ENCODE measurements at regions not wholly inside any gene's neighbourhood (a gene's known extent, or its start where the extent isn't known, plus 50 kb on each side); places are given as distances from the start of the nearest gene placed in this dataset.

- H2BK15ac ChIP-seq (ENCODE audit: low read depth, low read length) = no peak overlapping the region
- H3K27me3 ChIP-seq (ENCODE audit: insufficient read depth, low read length) = no peaks in the 10 kb centered on the region
- no peak overlapping the region for H2BK12ac ChIP-seq (ENCODE audit: insufficient read length, low read depth, low read length)
- H4K20me1 ChIP-seq (ENCODE audit: control insufficient read depth, insufficient read depth, insufficient read length) = no peaks in the 10 kb centered on the region
- H3K18ac ChIP-seq (ENCODE audit: insufficient read length, low read depth, low read length) = no peak overlapping the region
- Mint-ChIP-seq H3K4me3 (no peak overlapping the region), H3K9me3 (peaks cover 0 to 2% of the 10 kb centered on the region in 2 experiments; a peak in 1 of 5 replicates), H3K27me3 (ENCODE audit: low read depth) (no peaks in the 10 kb centered on the region), H3K36me3 (ENCODE audit: insufficient read depth in 1 of 3, low read depth in 3 of 3) (no peaks in the 10 kb centered on the region), H3K4me1 (peaks cover 0 to 5% of the 10 kb centered on the region in 2 experiments; a peak in 1 of 4 replicates), H3K27ac (no peak overlapping the region)
- H4K8ac ChIP-seq (replicated peaks; ENCODE audit: insufficient read length, low read depth, low read length) = no peak overlapping the region
- no peaks in the 10 kb centered on the region for H3K4me1 ChIP-seq (ENCODE audit: insufficient read depth, low read length)
- no peak overlapping the region for H3K4me2 ChIP-seq (ENCODE audit: insufficient read depth, insufficient read length, low read length)
- DNase-seq = no peak
- H3K27ac ChIP-seq (ENCODE audit: insufficient read length, low read depth, low read length) = no peak overlapping the region
- no peak overlapping the region for H3K56ac ChIP-seq (ENCODE audit: insufficient read length, low read depth, low read length)
- H3K79me2 ChIP-seq (ENCODE audit: insufficient read depth, low read length) = no peaks in the 10 kb centered on the region
- H3K23me2 ChIP-seq (ENCODE audit: insufficient read length, low read depth, low read length, poor library complexity, severe bottlenecking) = no peaks in the 10 kb centered on the region
- no peak overlapping the region for H3K9ac ChIP-seq (ENCODE audit: extremely low read depth, insufficient read length, low read length)
- H3K14ac ChIP-seq (ENCODE audit: insufficient read depth, low read length) = no peak overlapping the region
- H2BK120ac ChIP-seq (ENCODE audit: low read depth, low read length, poor library complexity, severe bottlenecking) = no peak overlapping the region
- no peaks in the 10 kb centered on the region for H3K9me3 ChIP-seq (ENCODE audit: control insufficient read depth, low read depth, low read length)
- H3K79me1 ChIP-seq (ENCODE audit: insufficient read depth, low read depth, low read length, poor library complexity, severe bottlenecking) = no peaks in the 10 kb centered on the region
- no peak overlapping the region for H3K4ac ChIP-seq (ENCODE audit: low read depth, low read length)
- H2AK5ac ChIP-seq (ENCODE audit: insufficient read length, low read length) = no peak overlapping the region
- no peak overlapping the region for H4K5ac ChIP-seq (ENCODE audit: insufficient read length, low read depth, low read length)
- H2BK20ac ChIP-seq (ENCODE audit: low read depth, low read length, poor library complexity, severe bottlenecking) = no peak overlapping the region
- TF ChIP-seq CTCF (conservative IDR thresholded peaks at IDR 0.05) = no peak
- H2BK5ac ChIP-seq (ENCODE audit: insufficient read length, low read length) = no peak overlapping the region
- H2AFZ ChIP-seq (ENCODE audit: low read length) = no peak overlapping the region
- H3T11ph ChIP-seq (ENCODE audit: low read length) = no peak overlapping the region
- H4K91ac ChIP-seq (ENCODE audit: insufficient read length, low read depth, low read length) = no peak overlapping the region
- no peak overlapping the region for H3K23ac ChIP-seq (ENCODE audit: insufficient read length, low read depth, low read length)
Observed at GRCh38 chr11:33624083-33624482, 76.5 kb downstream of the C11orf91 start.
